DMS53 (cell line): ENCODE measurements at regions not wholly inside any gene's neighbourhood (a gene's known extent, or its start where the extent isn't known, plus 50 kb on each side); places are given as distances from the start of the nearest gene placed in this dataset.
"Not testable (repeated sequence)": the region's sequence is repeated elsewhere in the genome, so short reads cannot be mapped to it uniquely, and the experiment has no call there.

Experiments used
- DNase-seq: peaks from one replicate; lab custom pipeline; 2025; lab: John Stamatoyannopoulos, UW

GRCh38 chr16:65727534-65728137 lies 605.8 kb upstream of the CDH11 start:
- DNase-seq: no peak

GRCh38 chr16:65725156-65725845 lies 603.4 kb upstream of the CDH11 start:
- DNase-seq: no peak

- no peak for DNase-seq
Measured at GRCh38 chr16:65722429-65722828, 600.6 kb upstream of the CDH11 start.

- DNase-seq: no peak
Measured at GRCh38 chr16:65717846-65718245, 596.0 kb upstream of the CDH11 start.

DNA sequence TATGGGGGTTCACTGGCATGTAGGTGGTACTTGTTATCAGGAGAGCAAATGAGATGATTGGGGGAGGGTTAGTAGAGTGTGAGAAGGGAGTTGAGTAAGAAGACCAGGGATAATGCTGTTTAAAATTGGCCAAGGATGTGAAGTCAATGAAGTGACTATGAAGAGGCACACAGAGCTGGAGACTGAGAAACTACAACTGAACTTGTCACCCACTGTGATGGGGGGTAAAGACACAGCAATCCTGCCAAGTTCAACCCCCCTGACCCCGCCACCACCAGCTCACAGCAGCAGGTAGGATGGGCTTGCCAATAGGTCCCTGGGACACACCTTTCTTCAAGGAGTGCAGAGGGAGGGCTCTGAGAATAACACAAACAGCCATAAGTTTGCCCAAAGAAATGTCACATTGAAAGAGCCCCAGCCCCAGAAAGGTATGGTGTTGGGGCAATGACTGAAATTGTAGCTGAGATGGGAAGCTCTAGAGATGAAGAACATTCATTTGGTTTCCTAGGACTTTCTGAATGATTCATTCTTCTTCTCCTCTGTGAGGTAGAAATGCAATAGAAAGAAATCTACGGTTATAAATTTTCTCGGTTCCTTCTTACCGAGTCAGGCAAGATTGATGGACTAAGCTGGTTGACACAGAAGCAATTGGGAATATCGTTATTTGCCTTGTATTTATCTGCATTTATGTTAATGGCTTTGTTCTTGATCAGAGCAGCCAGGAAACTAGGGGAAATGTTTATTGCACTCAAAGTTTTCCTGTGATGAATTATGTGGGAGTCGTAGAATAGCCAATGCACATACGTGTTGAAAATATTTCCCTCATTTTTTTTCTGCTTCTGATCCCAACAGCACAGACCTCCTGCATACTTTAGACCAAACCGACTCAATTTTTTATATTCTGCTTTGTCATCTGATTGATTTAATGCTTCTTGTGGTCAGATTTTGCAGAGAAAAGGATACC lies 595.2 kb upstream of the CDH11 start:
- no peak for DNase-seq

GRCh38 chr16:65713181-65713808 lies 591.4 kb upstream of the CDH11 start:
- DNase-seq: no peak

GRCh38 chr16:65710107-65710506 lies 588.2 kb upstream of the CDH11 start:
- DNase-seq: no peak

GRCh38 chr16:65704866-65705265 lies 583.0 kb upstream of the CDH11 start:
- no peak for DNase-seq

DNA sequence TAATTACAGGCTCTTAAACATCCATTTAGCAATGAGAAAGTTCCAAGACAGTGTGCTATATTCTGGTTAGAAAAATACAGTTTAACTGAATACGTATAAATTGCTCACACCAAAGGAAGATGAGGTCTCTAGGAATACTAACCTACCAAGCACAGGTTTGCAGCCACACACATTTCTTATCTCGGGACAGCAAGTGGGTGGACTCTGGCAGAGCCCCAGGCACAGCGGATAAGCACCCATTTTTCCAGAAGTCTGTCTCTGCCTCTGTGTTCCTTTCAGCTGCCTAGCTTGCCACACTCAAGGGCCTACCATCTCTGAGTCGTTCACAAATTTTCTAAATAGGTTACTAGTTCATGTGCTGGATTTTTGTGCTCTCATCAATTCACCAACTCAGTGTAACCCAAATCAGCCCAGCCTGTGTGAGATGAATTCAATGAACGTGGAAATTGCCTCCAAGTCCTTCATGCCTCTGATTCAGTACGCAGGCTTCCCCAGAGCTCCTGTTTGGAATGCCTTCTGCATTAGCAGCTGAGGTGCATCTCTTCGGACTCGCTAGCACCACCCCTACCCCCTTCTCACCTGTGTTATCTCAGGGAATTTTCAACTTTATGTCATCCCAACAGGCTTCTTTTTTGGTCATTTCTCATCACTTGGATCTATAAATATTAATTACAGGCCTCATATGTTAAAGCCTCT lies 581.0 kb upstream of the CDH11 start:
- DNase-seq: no peak

DNA sequence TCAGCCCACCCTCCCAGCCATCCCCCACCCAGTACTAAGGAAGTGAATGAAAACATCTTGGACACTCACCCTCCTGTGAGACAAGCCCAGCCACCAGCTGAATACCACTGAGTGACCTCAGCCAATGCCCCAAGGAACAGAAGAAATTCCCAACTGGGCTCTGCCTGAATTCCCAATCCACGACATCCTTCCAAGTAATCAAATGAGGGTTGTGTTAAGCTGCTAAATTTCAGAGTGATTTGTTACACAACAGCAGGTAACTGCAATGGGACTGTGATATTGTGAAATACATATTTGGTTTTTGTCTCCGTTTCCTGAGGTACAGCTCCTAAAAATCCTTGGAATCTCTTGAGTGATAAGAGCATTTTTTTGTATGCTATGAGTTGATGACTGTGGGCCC lies 578.7 kb upstream of the CDH11 start:
- DNase-seq: no peak

DNA sequence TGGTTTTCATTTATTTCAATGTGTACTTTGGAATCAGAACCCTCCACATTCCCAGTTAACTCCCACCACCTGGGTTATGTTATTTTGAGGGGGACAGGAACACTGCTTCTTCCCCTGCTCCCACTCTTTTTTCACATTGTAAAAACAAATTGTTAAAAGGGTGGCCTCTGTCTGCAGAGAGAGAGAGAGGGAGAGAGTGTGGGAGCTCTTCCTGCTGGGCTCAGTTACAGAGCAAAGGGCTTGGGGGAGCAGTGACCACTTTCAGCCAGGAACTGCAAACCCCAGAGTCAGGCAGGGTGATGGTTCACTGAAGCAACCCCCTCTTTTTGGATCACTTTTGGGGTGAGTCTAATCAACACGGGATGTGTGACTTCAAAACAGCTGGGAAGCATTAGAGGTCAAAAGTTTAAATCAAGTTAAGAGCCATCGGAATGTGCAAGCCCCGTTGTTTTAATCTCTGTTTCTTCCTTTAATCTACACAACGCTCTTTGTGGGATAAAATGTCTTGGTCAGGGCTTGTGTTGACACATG lies 577.0 kb upstream of the CDH11 start:
- no peak for DNase-seq

GRCh38 chr16:65697521-65697920 lies 575.7 kb upstream of the CDH11 start:
- DNase-seq: no peak

GRCh38 chr16:65697065-65697464 lies 575.2 kb upstream of the CDH11 start:
- DNase-seq: no peak

DNA sequence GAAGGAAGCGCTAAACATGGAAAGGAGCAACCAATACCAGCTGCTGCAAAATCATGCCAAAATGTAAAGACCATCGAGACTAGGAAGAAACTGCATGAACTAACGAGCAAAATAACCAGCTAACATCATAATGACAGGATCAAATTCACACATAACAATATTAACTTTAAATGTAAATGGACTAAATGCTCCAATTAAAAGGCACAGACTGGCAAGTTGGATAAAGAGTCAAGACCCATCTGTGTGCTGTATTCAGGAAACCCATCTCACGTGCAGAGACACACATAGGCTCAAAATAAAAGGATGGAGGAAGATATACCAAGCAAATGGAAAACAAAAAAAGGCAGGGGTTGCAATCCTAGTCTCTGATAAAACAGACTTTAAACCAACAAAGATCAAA lies 570.0 kb upstream of the CDH11 start:
- DNase-seq: not testable (repeated sequence)

DNA sequence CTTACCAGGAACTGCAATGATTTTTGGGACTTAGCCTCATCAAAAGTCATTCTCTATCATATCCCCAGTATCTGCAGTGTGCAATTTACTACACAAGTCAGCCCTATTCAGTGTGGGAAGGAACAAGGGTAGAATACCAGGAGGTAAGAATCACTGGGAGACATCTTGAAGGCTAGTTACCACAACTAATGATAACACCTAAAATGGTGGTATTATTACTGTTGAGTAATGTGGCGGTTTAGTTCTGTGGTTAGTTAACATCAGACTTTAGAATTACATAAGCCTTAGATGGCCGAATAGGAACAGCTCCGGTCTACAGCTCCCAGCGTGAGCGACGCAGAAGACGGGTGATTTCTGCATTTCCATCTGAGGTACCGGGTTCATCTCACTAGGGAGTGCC lies 567.9 kb upstream of the CDH11 start:
- DNase-seq: no peak

DNA sequence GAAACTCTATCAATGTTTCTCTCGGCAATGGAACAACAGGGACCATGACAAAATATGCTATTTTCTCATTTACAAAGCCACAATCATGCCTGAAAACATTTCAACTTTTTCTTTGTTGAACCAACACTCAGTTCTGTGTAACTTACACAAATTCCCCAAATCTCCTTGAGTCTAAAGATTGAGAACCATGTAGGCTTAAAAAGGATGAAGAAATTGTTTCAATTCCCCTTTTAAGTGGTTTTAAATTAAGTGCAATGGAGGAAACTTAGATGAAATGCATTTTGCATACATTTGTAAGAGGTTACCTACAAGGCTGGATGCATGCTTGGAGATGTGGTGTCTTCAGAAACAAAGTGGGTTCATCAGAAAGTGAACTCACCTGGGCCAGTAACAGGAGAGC lies 566.4 kb upstream of the CDH11 start:
- no peak for DNase-seq

- no peak for DNase-seq
Measured at GRCh38 chr16:65684230-65684629, 562.4 kb upstream of the CDH11 start.

GRCh38 chr16:65681406-65681805 lies 559.5 kb upstream of the CDH11 start:
- DNase-seq: no peak

DNA sequence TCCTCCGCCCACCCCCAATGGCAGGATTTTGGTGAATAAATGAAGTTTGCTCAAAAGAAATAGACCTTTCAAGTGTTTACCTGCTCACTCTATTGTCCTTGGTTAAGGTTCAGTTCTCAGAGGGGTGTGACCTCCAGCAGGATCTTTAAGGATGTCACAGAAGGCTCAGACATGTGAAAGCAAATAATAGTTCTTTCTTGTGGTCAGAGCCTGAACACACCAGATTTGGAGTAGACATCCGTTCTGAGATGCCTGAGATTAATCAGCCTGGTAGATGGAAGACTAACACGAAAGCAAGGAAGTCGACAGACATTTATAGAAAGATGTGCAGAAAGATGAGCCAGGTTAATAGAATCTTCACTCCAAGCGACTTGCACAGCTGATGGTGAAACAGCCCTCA lies 557.9 kb upstream of the CDH11 start:
- no peak for DNase-seq

DNA sequence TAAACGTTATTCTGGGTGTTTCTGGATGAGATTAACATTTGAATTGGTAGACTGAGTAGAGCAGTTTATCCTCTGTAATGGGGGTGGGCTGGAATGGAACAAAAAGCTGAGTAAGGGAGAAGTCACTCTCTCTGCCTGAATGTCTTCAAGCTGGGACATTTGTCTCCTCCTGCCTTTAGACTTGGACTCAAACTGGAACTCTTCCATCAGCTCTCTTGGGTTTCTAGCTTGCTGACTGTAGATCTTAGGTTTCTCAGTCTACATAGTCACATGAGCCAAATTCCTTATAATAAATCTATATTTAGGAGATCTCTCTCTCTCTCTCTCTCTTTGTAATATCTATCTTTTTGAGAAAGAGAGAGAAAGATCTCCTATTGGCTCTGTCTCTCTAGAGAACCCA lies 553.3 kb upstream of the CDH11 start:
- DNase-seq: no peak

GRCh38 chr16:65672960-65673359 lies 551.1 kb upstream of the CDH11 start:
- DNase-seq: no peak

- DNase-seq: no peak
Measured at GRCh38 chr16:65671071-65671470, 549.2 kb upstream of the CDH11 start.
